ENCODE measurements at regions not wholly inside any gene's neighbourhood (a gene's known extent, or its start where the extent isn't known, plus 50 kb on each side); places are given as distances from the start of the nearest gene placed in this dataset.
"Not testable (repeated sequence)": the region's sequence is repeated elsewhere in the genome, so short reads cannot be mapped to it uniquely, and the experiment has no call there.

- H3K4me1 ChIP-seq, POLR2A ChIA-PET, H3K27ac ChIP-seq, CTCF ChIA-PET, H3K4me3 ChIP-seq, H3K4me2 ChIP-seq, FAIRE-seq: not testable (repeated sequence)
- WGBS (ENCODE audit: missing lambda C conversion rate) = 4% methylated on average over 11 of the region's 11 CpGs
- ATAC-seq (peak; percentile 40 to 83; a peak in 4 of 6 replicates), DNase-seq (ENCODE audit: low read depth in 1 of 2, low spot score in 1 of 2) (peak in 1 of 2 experiments; percentile 72)
- H3K9me3 ChIP-seq = peaks cover 19% of the 10 kb centered on the region; the same call in 2 of the 3 replicates
Measured at GRCh38 chr4:49154308-49155103, 168.4 kb downstream of the CWH43 start.

GRCh38 chr4:49155270-49155669 lies 169.2 kb downstream of the CWH43 start:
- H3K27ac ChIP-seq; H3K4me2 ChIP-seq; H3K4me3 ChIP-seq; FAIRE-seq; DNase-seq (ENCODE audit: low read depth in 1 of 2, low spot score in 1 of 2); H3K4me1 ChIP-seq; CTCF ChIA-PET; POLR2A ChIA-PET; ATAC-seq: not testable (repeated sequence)
- 4% methylated on average over 7 of the region's 7 CpGs for WGBS (ENCODE audit: missing lambda C conversion rate)
- H3K9me3 ChIP-seq = peaks cover 16% of the 10 kb centered on the region; the same call in 2 of the 3 replicates

GRCh38 chr4:49156309-49156708 lies 170.2 kb downstream of the CWH43 start:
- FAIRE-seq; H3K4me2 ChIP-seq; H3K4me1 ChIP-seq; CTCF ChIA-PET; POLR2A ChIA-PET; H3K9me3 ChIP-seq; H3K27ac ChIP-seq; H3K4me3 ChIP-seq; DNase-seq (ENCODE audit: low read depth in 1 of 2, low spot score in 1 of 2): not testable (repeated sequence)
- peak in 1 of 2 experiments; percentile 48; a peak in 3 of 6 replicates for ATAC-seq
- WGBS (ENCODE audit: missing lambda C conversion rate) = 3% methylated on average over 6 of the region's 6 CpGs

GRCh38 chr4:49157630-49158029 lies 171.6 kb downstream of the CWH43 start:
- POLR2A ChIA-PET; H3K4me3 ChIP-seq; H3K4me2 ChIP-seq; H3K4me1 ChIP-seq; DNase-seq (ENCODE audit: low read depth in 1 of 2, low spot score in 1 of 2); CTCF ChIA-PET; H3K9me3 ChIP-seq; H3K27ac ChIP-seq; FAIRE-seq; ATAC-seq: not testable (repeated sequence)
- 0% methylated on average over 2 of the region's 2 CpGs for WGBS (ENCODE audit: missing lambda C conversion rate)

- H3K4me1 ChIP-seq; H3K4me2 ChIP-seq; CTCF ChIA-PET; POLR2A ChIA-PET; ATAC-seq; FAIRE-seq; DNase-seq (ENCODE audit: low read depth in 1 of 2, low spot score in 1 of 2); H3K27ac ChIP-seq; H3K9me3 ChIP-seq; H3K4me3 ChIP-seq: not testable (repeated sequence)
- WGBS (ENCODE audit: missing lambda C conversion rate) = 57% methylated on average over 17 of the region's 23 CpGs
Measured at GRCh38 chr4:49161111-49161541, 175.1 kb downstream of the CWH43 start.

- H3K27ac ChIP-seq; FAIRE-seq; H3K9me3 ChIP-seq; DNase-seq (ENCODE audit: low read depth in 1 of 2, low spot score in 1 of 2); POLR2A ChIA-PET; H3K4me1 ChIP-seq; CTCF ChIA-PET; H3K4me3 ChIP-seq; ATAC-seq; H3K4me2 ChIP-seq: not testable (repeated sequence)
- WGBS (ENCODE audit: missing lambda C conversion rate) = 5% methylated on average over 6 of the region's 6 CpGs
Measured at GRCh38 chr4:49164916-49165315, 178.8 kb downstream of the CWH43 start.

GRCh38 chr4:49177847-49178246 lies 191.8 kb downstream of the CWH43 start:
- H3K4me3 ChIP-seq; FAIRE-seq; H3K9me3 ChIP-seq; H3K27ac ChIP-seq; H3K4me1 ChIP-seq; H3K4me2 ChIP-seq; POLR2A ChIA-PET; CTCF ChIA-PET; ATAC-seq; DNase-seq (ENCODE audit: low read depth in 1 of 2, low spot score in 1 of 2): not testable (repeated sequence)
- 3% methylated on average over 4 of the region's 8 CpGs for WGBS (ENCODE audit: missing lambda C conversion rate)

- POLR2A ChIA-PET; DNase-seq (ENCODE audit: low read depth in 1 of 2, low spot score in 1 of 2); CTCF ChIA-PET; H3K9me3 ChIP-seq; H3K4me1 ChIP-seq; ATAC-seq; H3K27ac ChIP-seq; FAIRE-seq; H3K4me3 ChIP-seq; H3K4me2 ChIP-seq: not testable (repeated sequence)
- WGBS (ENCODE audit: missing lambda C conversion rate) = 38% methylated on average over 2 of the region's 4 CpGs
Measured at GRCh38 chr4:49181088-49181487, 195.0 kb downstream of the CWH43 start.

- H3K9me3 ChIP-seq; H3K4me2 ChIP-seq; H3K4me3 ChIP-seq; H3K4me1 ChIP-seq; CTCF ChIA-PET; ATAC-seq; DNase-seq (ENCODE audit: low read depth in 1 of 2, low spot score in 1 of 2); POLR2A ChIA-PET; H3K27ac ChIP-seq; FAIRE-seq: not testable (repeated sequence)
- 5% methylated on average over 11 of the region's 11 CpGs for WGBS (ENCODE audit: missing lambda C conversion rate)
Measured at GRCh38 chr4:49211396-49212194, 225.5 kb downstream of the CWH43 start.

GRCh38 chr4:49213250-49213649 lies 227.2 kb downstream of the CWH43 start:
- DNase-seq (ENCODE audit: low read depth in 1 of 2, low spot score in 1 of 2); H3K27ac ChIP-seq; ATAC-seq; FAIRE-seq; CTCF ChIA-PET; H3K4me1 ChIP-seq; H3K4me2 ChIP-seq; POLR2A ChIA-PET; H3K4me3 ChIP-seq; H3K9me3 ChIP-seq: not testable (repeated sequence)
- 0% methylated on average over 3 of the region's 3 CpGs for WGBS (ENCODE audit: missing lambda C conversion rate)

GRCh38 chr4:49213750-49214149 lies 227.7 kb downstream of the CWH43 start:
- 52% methylated on average over 5 of the region's 5 CpGs for WGBS (ENCODE audit: missing lambda C conversion rate)
- FAIRE-seq; H3K27ac ChIP-seq; H3K4me2 ChIP-seq; POLR2A ChIA-PET; DNase-seq (ENCODE audit: low read depth in 1 of 2, low spot score in 1 of 2); H3K4me3 ChIP-seq; H3K4me1 ChIP-seq; CTCF ChIA-PET; ATAC-seq; H3K9me3 ChIP-seq: not testable (repeated sequence)

Data from A549 (cell line).